Stomach (tissue), 4 donors: ENCODE measurements at regions not wholly inside any gene's neighbourhood (a gene's known extent, or its start where the extent isn't known, plus 50 kb on each side); places are given as distances from the start of the nearest gene placed in this dataset.

Experiments
- POLR2A ChIP-seq, 4 donors: fragments of 450-650 bp; IDR thresholded peaks; one replicate each; pipeline ENCODE4 v1.6.1; 2016; ENCODE audit warnings: antibody characterized with exemption in 4 of 4, control low read depth in 2 of 4, mild to moderate bottlenecking in 1 of 4, moderate library complexity in 1 of 4
- POLR2AphosphoS5 ChIP-seq, 3 donors: sonication (generic); formaldehyde crosslinking; IDR thresholded peaks; one replicate each; pipeline ENCODE4 v1.6.1; 2016; ENCODE audit warnings: antibody characterized with exemption in 3 of 3
- TF ChIP-seq, protein P1 (sequence below), 7 experiments: fragments of 450-650 bp in 4 of 7; fragments of 200-600 bp in 3 of 7; sonication (generic) in 3 of 7; IDR thresholded peaks; one replicate each; pipeline ENCODE4 v1.5.1; 2016 to 2019; ENCODE audit warnings: antibody characterized with exemption in 7 of 7, control low read depth in 2 of 7, mild to moderate bottlenecking in 1 of 7

DNA sequence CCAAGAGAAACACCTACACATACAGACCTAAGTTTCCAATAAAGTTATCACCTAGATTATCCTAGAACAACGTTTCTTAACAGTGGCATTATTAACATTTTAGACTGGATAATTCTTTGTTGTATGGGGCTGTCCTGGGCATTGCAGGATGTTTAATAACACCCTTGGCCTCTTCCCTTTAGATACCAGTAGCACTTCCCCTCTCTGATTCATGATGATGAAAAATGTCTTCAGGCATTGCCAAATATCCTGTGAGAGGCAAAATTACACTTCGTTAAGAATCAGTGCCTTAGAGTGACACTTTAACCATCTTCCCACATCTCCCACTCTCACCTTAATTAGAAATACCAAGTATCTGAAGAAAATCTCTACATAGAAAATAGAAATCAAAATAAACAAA lies 352.6 kb downstream of the CGGBP1 start:
- TF ChIP-seq POLR2AphosphoS5 (IDR thresholded peaks at IDR 0.05) = no peak
- TF ChIP-seq, protein P1, sequence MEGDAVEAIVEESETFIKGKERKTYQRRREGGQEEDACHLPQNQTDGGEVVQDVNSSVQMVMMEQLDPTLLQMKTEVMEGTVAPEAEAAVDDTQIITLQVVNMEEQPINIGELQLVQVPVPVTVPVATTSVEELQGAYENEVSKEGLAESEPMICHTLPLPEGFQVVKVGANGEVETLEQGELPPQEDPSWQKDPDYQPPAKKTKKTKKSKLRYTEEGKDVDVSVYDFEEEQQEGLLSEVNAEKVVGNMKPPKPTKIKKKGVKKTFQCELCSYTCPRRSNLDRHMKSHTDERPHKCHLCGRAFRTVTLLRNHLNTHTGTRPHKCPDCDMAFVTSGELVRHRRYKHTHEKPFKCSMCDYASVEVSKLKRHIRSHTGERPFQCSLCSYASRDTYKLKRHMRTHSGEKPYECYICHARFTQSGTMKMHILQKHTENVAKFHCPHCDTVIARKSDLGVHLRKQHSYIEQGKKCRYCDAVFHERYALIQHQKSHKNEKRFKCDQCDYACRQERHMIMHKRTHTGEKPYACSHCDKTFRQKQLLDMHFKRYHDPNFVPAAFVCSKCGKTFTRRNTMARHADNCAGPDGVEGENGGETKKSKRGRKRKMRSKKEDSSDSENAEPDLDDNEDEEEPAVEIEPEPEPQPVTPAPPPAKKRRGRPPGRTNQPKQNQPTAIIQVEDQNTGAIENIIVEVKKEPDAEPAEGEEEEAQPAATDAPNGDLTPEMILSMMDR (IDR thresholded peaks at IDR 0.05) = no peak
- TF ChIP-seq POLR2A (IDR thresholded peaks at IDR 0.05) = no peak
